OCI-M1 (cell line): ENCODE measurements at regions not wholly inside any gene's neighbourhood (a gene's known extent, or its start where the extent isn't known, plus 50 kb on each side); places are given as distances from the start of the nearest gene placed in this dataset.

Experiments
- DNase-seq: peaks from one replicate; lab custom pipeline; 2025; lab: John Stamatoyannopoulos, UW

GRCh38 chr14:61941421-61942150 lies 179.4 kb downstream of the SNAPC1 start:
- DNase-seq: no peak

GRCh38 chr14:61948376-61948775 lies 186.2 kb downstream of the SNAPC1 start:
- DNase-seq: no peak

- no peak for DNase-seq
Observed at GRCh38 chr14:61950340-61950739, 188.1 kb downstream of the SNAPC1 start.

- DNase-seq: no peak
Observed at GRCh38 chr14:61953602-61954001, 191.4 kb downstream of the SNAPC1 start.

GRCh38 chr14:61954306-61954705 lies 192.1 kb downstream of the SNAPC1 start:
- no peak for DNase-seq

GRCh38 chr14:61956517-61956916 lies 194.3 kb downstream of the SNAPC1 start:
- no peak for DNase-seq

GRCh38 chr14:61959348-61959747 lies 197.1 kb downstream of the SNAPC1 start:
- no peak for DNase-seq

GRCh38 chr14:61961369-61961768 lies 199.1 kb downstream of the SNAPC1 start:
- DNase-seq: no peak

- DNase-seq: no peak
Observed at GRCh38 chr14:61963926-61964325, 201.7 kb downstream of the SNAPC1 start.

GRCh38 chr14:61965030-61965745 lies 203.0 kb downstream of the SNAPC1 start:
- DNase-seq: no peak

GRCh38 chr14:61968207-61968606 lies 206.0 kb downstream of the SNAPC1 start:
- DNase-seq: no peak

GRCh38 chr14:61972711-61973110 lies 210.5 kb downstream of the SNAPC1 start:
- no peak for DNase-seq

GRCh38 chr14:61973981-61974380 lies 211.8 kb downstream of the SNAPC1 start:
- DNase-seq: no peak

- no peak for DNase-seq
Observed at GRCh38 chr14:61977217-61977616, 215.0 kb downstream of the SNAPC1 start.

- DNase-seq: no peak
Observed at GRCh38 chr14:61988240-61988639, 226.0 kb downstream of the SNAPC1 start.

- no peak for DNase-seq
Observed at GRCh38 chr14:61992139-61992538, 229.9 kb downstream of the SNAPC1 start.

- no peak for DNase-seq
Observed at GRCh38 chr14:61992926-61993325, 230.7 kb downstream of the SNAPC1 start.

GRCh38 chr14:61994589-61994988 lies 232.4 kb downstream of the SNAPC1 start:
- no peak for DNase-seq

- DNase-seq: no peak
Observed at GRCh38 chr14:61996753-61997152, 234.5 kb downstream of the SNAPC1 start.

- no peak for DNase-seq
Observed at GRCh38 chr14:61997161-61997560, 234.9 kb downstream of the SNAPC1 start.

- no peak for DNase-seq
Observed at GRCh38 chr14:62001963-62002362, 239.7 kb downstream of the SNAPC1 start.

GRCh38 chr14:62002642-62003041 lies 240.4 kb downstream of the SNAPC1 start:
- no peak for DNase-seq

- no peak for DNase-seq
Observed at GRCh38 chr14:62003701-62004100, 241.5 kb downstream of the SNAPC1 start.
